ENCODE measurements at regions not wholly inside any gene's neighbourhood (a gene's known extent, or its start where the extent isn't known, plus 50 kb on each side); places are given as distances from the start of the nearest gene placed in this dataset.

DNA sequence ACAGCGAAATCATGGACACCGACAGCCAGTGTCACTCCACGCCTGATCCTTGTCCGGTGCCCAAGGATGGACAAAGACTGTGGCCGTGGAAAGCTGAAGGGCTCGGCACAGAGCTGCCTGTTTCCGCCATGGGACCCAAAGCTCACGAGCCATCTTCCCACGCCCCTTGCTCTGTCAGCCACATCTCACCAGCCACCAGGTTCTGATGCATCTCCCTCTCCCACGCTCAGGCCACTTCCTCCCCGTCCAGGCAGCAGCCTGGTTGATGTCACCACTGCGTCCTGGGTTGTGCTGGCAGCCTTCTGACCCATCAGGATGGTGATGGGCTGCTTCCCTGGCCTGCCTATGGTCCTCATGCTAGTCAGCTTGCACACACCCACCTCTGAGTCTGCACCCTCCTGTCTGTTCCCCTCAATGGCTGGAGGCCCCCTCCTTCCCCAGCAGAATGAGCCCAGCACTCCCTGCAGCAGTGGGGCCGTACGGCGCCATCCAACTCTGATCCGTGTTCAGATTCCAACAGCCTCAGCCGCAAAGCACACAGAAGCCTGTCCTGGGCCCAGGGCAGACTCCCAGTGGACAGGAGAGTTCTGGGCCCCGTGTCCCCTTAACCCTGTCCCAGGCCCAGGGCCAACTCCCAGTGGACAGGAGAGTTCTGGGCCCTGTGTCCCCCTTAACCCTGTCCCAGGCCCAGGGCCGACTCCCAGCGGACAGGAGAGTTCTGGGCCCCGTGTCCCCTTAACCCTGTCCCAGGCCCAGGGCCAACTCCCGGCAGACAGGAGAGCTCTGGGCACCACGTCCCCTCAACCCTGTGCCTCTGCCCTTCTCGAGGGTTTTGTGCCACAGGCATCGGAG is 259.5 kb downstream of the BRD1 start:
- H2AK9ac ChIP-seq (replicated peaks; ENCODE audit: low read depth, low read length, poor library complexity): no peak overlapping the region
- no peak overlapping the region for H3K4me2 ChIP-seq (ENCODE audit: low read depth, low read length)
- no peak overlapping the region for H4K5ac ChIP-seq (ENCODE audit: low read depth, low read length)
- no peak overlapping the region for H2AFZ ChIP-seq (replicated peaks; ENCODE audit: low read length, poor library complexity)
- H2BK5ac ChIP-seq (ENCODE audit: low read depth, low read length, poor library complexity, severe bottlenecking): no peak overlapping the region
- BruUV-seq (replicated peaks): no TSS peak
- no peak overlapping the region for H3K56ac ChIP-seq (ENCODE audit: extremely low read depth, insufficient read depth, low read length)
- no peak overlapping the region for H2BK15ac ChIP-seq (ENCODE audit: low read depth, low read length)
- no peaks in the 10 kb centered on the region for H3K36me3 ChIP-seq (ENCODE audit: control insufficient read depth, insufficient read depth, low read length)
- CTCF ChIA-PET: no interaction called here
- no peak overlapping the region for H3K9ac ChIP-seq (ENCODE audit: low read depth, low read length)
- POLR2A ChIA-PET (ENCODE audit: unreplicated experiment): no interaction called here
- H4K20me1 ChIP-seq (ENCODE audit: insufficient read depth, low read length): no peaks in the 10 kb centered on the region
- ATAC-seq (ENCODE audit: low read depth): no peak
- no peaks in the 10 kb centered on the region for H3K4me1 ChIP-seq (ENCODE audit: control insufficient read depth, insufficient read depth, low read length)
- H2BK120ac ChIP-seq (ENCODE audit: low read depth, low read length): no peak overlapping the region
- H3K4me3 ChIP-seq (ENCODE audit: insufficient read depth, low read depth, low read length): no peak overlapping the region
- no peak overlapping the region for H3K18ac ChIP-seq (ENCODE audit: low read depth, low read length)
- TF ChIP-seq RCOR1 (IDR thresholded peaks at IDR 0.05; ENCODE audit: insufficient replicate concordance, low read length): no peak
- no peak for TF ChIP-seq CEBPB (IDR thresholded peaks at IDR 0.05; ENCODE audit: low read depth, low read length)
- TF ChIP-seq, protein P1, sequence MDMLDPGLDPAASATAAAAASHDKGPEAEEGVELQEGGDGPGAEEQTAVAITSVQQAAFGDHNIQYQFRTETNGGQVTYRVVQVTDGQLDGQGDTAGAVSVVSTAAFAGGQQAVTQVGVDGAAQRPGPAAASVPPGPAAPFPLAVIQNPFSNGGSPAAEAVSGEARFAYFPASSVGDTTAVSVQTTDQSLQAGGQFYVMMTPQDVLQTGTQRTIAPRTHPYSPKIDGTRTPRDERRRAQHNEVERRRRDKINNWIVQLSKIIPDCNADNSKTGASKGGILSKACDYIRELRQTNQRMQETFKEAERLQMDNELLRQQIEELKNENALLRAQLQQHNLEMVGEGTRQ (IDR thresholded peaks at IDR 0.05; ENCODE audit: low read depth, low read length): no peak
- no peak for TF ChIP-seq MAZ (IDR thresholded peaks at IDR 0.05; ENCODE audit: borderline replicate concordance, low read depth, low read length)
- no peak for TF ChIP-seq RFX5 (IDR thresholded peaks at IDR 0.05; ENCODE audit: low read depth, low read length)
- no peak for TF ChIP-seq FOS (IDR thresholded peaks at IDR 0.05; ENCODE audit: low read depth, low read length)
- TF ChIP-seq SMC3 (IDR thresholded peaks at IDR 0.05; ENCODE audit: low read depth, low read length): no peak
- no peak for TF ChIP-seq BHLHE40 (IDR thresholded peaks at IDR 0.05; ENCODE audit: low read depth, low read length)
- no peak for TF ChIP-seq RAD21 (IDR thresholded peaks at IDR 0.05; ENCODE audit: low read length)
- TF ChIP-seq, protein P2, sequence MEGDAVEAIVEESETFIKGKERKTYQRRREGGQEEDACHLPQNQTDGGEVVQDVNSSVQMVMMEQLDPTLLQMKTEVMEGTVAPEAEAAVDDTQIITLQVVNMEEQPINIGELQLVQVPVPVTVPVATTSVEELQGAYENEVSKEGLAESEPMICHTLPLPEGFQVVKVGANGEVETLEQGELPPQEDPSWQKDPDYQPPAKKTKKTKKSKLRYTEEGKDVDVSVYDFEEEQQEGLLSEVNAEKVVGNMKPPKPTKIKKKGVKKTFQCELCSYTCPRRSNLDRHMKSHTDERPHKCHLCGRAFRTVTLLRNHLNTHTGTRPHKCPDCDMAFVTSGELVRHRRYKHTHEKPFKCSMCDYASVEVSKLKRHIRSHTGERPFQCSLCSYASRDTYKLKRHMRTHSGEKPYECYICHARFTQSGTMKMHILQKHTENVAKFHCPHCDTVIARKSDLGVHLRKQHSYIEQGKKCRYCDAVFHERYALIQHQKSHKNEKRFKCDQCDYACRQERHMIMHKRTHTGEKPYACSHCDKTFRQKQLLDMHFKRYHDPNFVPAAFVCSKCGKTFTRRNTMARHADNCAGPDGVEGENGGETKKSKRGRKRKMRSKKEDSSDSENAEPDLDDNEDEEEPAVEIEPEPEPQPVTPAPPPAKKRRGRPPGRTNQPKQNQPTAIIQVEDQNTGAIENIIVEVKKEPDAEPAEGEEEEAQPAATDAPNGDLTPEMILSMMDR (conservative IDR thresholded peaks at IDR 0.05; ENCODE audit: low read depth, low read length): no peak
- TF ChIP-seq CHD1 (IDR thresholded peaks at IDR 0.05; ENCODE audit: low read depth, low read length): no peak
- no peak for TF ChIP-seq POLR2A (IDR thresholded peaks at IDR 0.05; ENCODE audit: low read depth, low read length)
- TF ChIP-seq, protein P3, sequence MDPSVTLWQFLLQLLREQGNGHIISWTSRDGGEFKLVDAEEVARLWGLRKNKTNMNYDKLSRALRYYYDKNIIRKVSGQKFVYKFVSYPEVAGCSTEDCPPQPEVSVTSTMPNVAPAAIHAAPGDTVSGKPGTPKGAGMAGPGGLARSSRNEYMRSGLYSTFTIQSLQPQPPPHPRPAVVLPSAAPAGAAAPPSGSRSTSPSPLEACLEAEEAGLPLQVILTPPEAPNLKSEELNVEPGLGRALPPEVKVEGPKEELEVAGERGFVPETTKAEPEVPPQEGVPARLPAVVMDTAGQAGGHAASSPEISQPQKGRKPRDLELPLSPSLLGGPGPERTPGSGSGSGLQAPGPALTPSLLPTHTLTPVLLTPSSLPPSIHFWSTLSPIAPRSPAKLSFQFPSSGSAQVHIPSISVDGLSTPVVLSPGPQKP (IDR thresholded peaks at IDR 0.05; ENCODE audit: borderline replicate concordance, low read depth, low read length): no peak
- no peak for TF ChIP-seq MAFK (IDR thresholded peaks at IDR 0.05; ENCODE audit: low read depth, low read length)
- no peak for TF ChIP-seq NFE2L2 (IDR thresholded peaks at IDR 0.05; ENCODE audit: low read depth, low read length)
- TF ChIP-seq MXI1 (IDR thresholded peaks at IDR 0.05; ENCODE audit: borderline replicate concordance, low read depth, low read length): no peak
- no peak for DNase-seq
- H2AK5ac ChIP-seq (ENCODE audit: low read depth, low read length): no peak overlapping the region
- H3K27ac ChIP-seq (ENCODE audit: insufficient read depth, low read length): no peak overlapping the region
- no peaks in the 10 kb centered on the region for H3K9me1 ChIP-seq (ENCODE audit: insufficient read depth, low read length)
- in situ Hi-C loops (cut with MboI; ENCODE audit: low sequenced_read_pairs): no loop called here
- no peak overlapping the region for H3K23ac ChIP-seq (ENCODE audit: low read depth, low read length)
- no peaks in the 10 kb centered on the region for H3K79me1 ChIP-seq (ENCODE audit: low read depth in 1 of 2, low read length in 2 of 2)
- intact Hi-C loops (cut with micrococcal nuclease): no loop called here
- peaks cover 62% of the 10 kb centered on the region for H3K9me3 ChIP-seq (ENCODE audit: control insufficient read depth, insufficient read depth, low read length)
- no peak overlapping the region for H4K91ac ChIP-seq (ENCODE audit: insufficient read depth, low read depth, low read length)
- H3K14ac ChIP-seq (replicated peaks; ENCODE audit: low read depth, low read length): no peak overlapping the region
- H2BK20ac ChIP-seq (ENCODE audit: low read depth, low read length): no peak overlapping the region
- 40% methylated on average over 15 of the region's 25 CpGs; no CpG with 5 or more reads in 1 of the 2 experiments for WGBS, 2 experiments (ENCODE audit: extremely low coverage in 2 of 2, insufficient read length in 1 of 2)
- dilution Hi-C loops (cut with HindIII; ENCODE audit: low sequenced_read_pairs, unreplicated experiment): no loop called here
- H3K27me3 ChIP-seq (ENCODE audit: control insufficient read depth, insufficient read depth, low read length): no peaks in the 10 kb centered on the region
- no peak overlapping the region for H3K4ac ChIP-seq (ENCODE audit: low read depth, low read length)
- H4K8ac ChIP-seq (ENCODE audit: low read depth in 2 of 2, low read length in 2 of 2): no peak overlapping the region

Measured in IMR-90 (cell line).